Adrenal gland (tissue), 9 donors: ENCODE measurements at regions not wholly inside any gene's neighbourhood (a gene's known extent, or its start where the extent isn't known, plus 50 kb on each side); places are given as distances from the start of the nearest gene placed in this dataset.

ENCODE experiments used
- DNase-seq, 7 donors: peaks; one replicate each; pipeline ENCODE4 v3.0.0-alpha.2; 2019 to 2020
- H3K27ac ChIP-seq, 5 donors: fragments of 200-600 bp; sonication (generic) in 4 of 5; 1 replicate in 3 of 5; 2 replicates in 2 of 5; pipeline versions ENCODE4 v1.5.1 to v1.8.0; 2016 to 2020; ENCODE audit warnings: mild to moderate bottlenecking in 1 of 5
- H3K27me3 ChIP-seq: fragments of 200-600 bp; 2 replicates; pipeline ENCODE4 v1.8.0; 2021
- H3K36me3 ChIP-seq, 2 donors: fragments of 200-600 bp; replicated peaks in 1 of 2; 1 replicate in 1 of 2; 2 replicates in 1 of 2; pipeline versions ENCODE4 v1.5.1 to v1.8.0; 2018 to 2022
- H3K4me1 ChIP-seq, 2 donors: fragments of 200-600 bp; replicated peaks in 1 of 2; 1 replicate in 1 of 2; 2 replicates in 1 of 2; pipeline versions ENCODE4 v1.5.1 to v1.8.0; 2018 to 2021
- H3K4me3 ChIP-seq, 4 donors: fragments of 200-600 bp; sonication (generic) in 3 of 4; one replicate each; pipeline ENCODE4 v1.5.1; 2016 to 2018
- H3K9me3 ChIP-seq, 3 donors: fragments of 200-600 bp; sonication (generic) in 1 of 3; replicated peaks in 1 of 3; 1 replicate in 2 of 3; 2 replicates in 1 of 3; pipeline versions ENCODE4 v1.5.1 to v1.8.0; 2016 to 2021
- CTCF ChIP-seq, 6 experiments: fragments of 450-650 bp in 4 of 6; fragments of 200-600 bp in 2 of 6; sonication (generic) in 1 of 6; IDR thresholded peaks; 1 replicate in 5 of 6; 2 replicates in 1 of 6; pipeline versions ENCODE4 v1.5.1 to v1.8.0; 2016 to 2021; ENCODE audit warnings: antibody characterized with exemption in 6 of 6, mild to moderate bottlenecking in 2 of 6, moderate library complexity in 1 of 6
- POLR2A ChIP-seq, 2 donors: fragments of 450-650 bp; IDR thresholded peaks; one replicate each; pipeline ENCODE4 v1.6.1; 2017; ENCODE audit warnings: antibody characterized with exemption in 2 of 2, mild to moderate bottlenecking in 2 of 2, moderate library complexity in 1 of 2
- WGBS, 4 donors: extraction: QIAGEN DNeasy Blood & Tissue Kit in 2 of 4; methylation state at CpG; one replicate each; pipeline versions ENCODE4 v1.1.5 to v1.1.7; 2013 to 2017; 5-methylcytosine and 5-hydroxymethylcytosine counted together
- intact Hi-C, 2 donors: fragments of 100-400 bp; cut with DNase I; formaldehyde crosslinking; loops; one replicate each; pipeline versions ENCODE4 v1.14.1 to v1.15.0; 2022 to 2023
- donor health status: healthy with polysubstance abuse.
- donor health status: Bipolar disorder and iron deficiency.
- donor health status: DM: yes; HTN: yes; CAD: no.
- donor health status: DM: no; HTN: no; CAD: no.
- donor health status: DM: no; HTN: no; CAD: no.

GRCh38 chr11:45730014-45730413 is 64.6 kb upstream of the CHST1 start:
- H3K4me1 ChIP-seq: no peaks in the 10 kb centered on the region
- no peak overlapping the region for H3K4me3 ChIP-seq
- intact Hi-C loops: no loop called here
- TF ChIP-seq CTCF (IDR thresholded peaks at IDR 0.05) (no peak), POLR2A (IDR thresholded peaks at IDR 0.05) (no peak)
- no peak for DNase-seq
- no peaks in the 10 kb centered on the region for H3K9me3 ChIP-seq
- no peak overlapping the region for H3K27ac ChIP-seq
- H3K36me3 ChIP-seq: no peaks in the 10 kb centered on the region
- no peaks in the 10 kb centered on the region for H3K27me3 ChIP-seq
- 47 to 66% (median 63%) methylated on average over 3 of the region's 3 CpGs for WGBS, 4 donors

- intact Hi-C loops: no loop called here
- Histone ChIP-seq H3K27me3 (no peaks in the 10 kb centered on the region), H3K4me1 (no peaks in the 10 kb centered on the region), H3K9me3 (no peaks in the 10 kb centered on the region), H3K36me3 (no peaks in the 10 kb centered on the region), H3K27ac (no peak overlapping the region), H3K4me3 (no peak overlapping the region)
- WGBS, 4 donors: 74 to 82% (median 80%) methylated on average over 2 of the region's 2 CpGs
- DNase-seq: no peak
- TF ChIP-seq CTCF (IDR thresholded peaks at IDR 0.05) (no peak), POLR2A (IDR thresholded peaks at IDR 0.05) (no peak)
These were observed 61.2 kb upstream of the CHST1 start for GRCh38 chr11:45726493-45727054.

- DNase-seq: no peak
- Histone ChIP-seq H3K36me3 (no peaks in the 10 kb centered on the region), H3K4me3 (no peak overlapping the region), H3K27me3 (no peaks in the 10 kb centered on the region), H3K4me1 (no peaks in the 10 kb centered on the region), H3K9me3 (no peaks in the 10 kb centered on the region), H3K27ac (no peak overlapping the region)
- TF ChIP-seq POLR2A (IDR thresholded peaks at IDR 0.05) (no peak), CTCF (IDR thresholded peaks at IDR 0.05) (no peak)
- 59 to 71% (median 70%) methylated on average over 2 to 6 of the region's 6 CpGs for WGBS, 4 donors
- intact Hi-C loops: no loop called here
These were observed 60.5 kb upstream of the CHST1 start for GRCh38 chr11:45725776-45726492.

GRCh38 chr11:45725121-45725520 is 59.7 kb upstream of the CHST1 start:
- DNase-seq: no peak
- TF ChIP-seq CTCF (IDR thresholded peaks at IDR 0.05): no peak
- no peak for TF ChIP-seq POLR2A (IDR thresholded peaks at IDR 0.05)
- H3K9me3 ChIP-seq: no peaks in the 10 kb centered on the region
- no peak overlapping the region for H3K4me3 ChIP-seq
- intact Hi-C loops: no loop called here
- WGBS, 4 donors: 82 to 92% (median 86%) methylated on average over 3 of the region's 3 CpGs
- no peaks in the 10 kb centered on the region for H3K4me1 ChIP-seq
- no peak overlapping the region for H3K27ac ChIP-seq
- H3K27me3 ChIP-seq: no peaks in the 10 kb centered on the region
- no peaks in the 10 kb centered on the region for H3K36me3 ChIP-seq
